Endodermal cell (in vitro differentiated cells): ENCODE measurements at regions not wholly inside any gene's neighbourhood (a gene's known extent, or its start where the extent isn't known, plus 50 kb on each side); places are given as distances from the start of the nearest gene placed in this dataset.

Experiments
- DNase-seq: peaks from one replicate; pipeline ENCODE4 v3.0.0-alpha.2; 2017
- H3K27ac ChIP-seq: 2 replicates; pipeline ENCODE4 v1.5.1; 2013; ENCODE audit warnings: mild to moderate bottlenecking, low read depth, low read length, moderate library complexity
- H3K27me3 ChIP-seq: 2 replicates; pipeline ENCODE4 v1.6.1; 2013; ENCODE audit warnings: mild to moderate bottlenecking, low read length, moderate library complexity; ENCODE audit not compliant: insufficient read depth, control insufficient read depth, poor library complexity, severe bottlenecking
- H3K36me3 ChIP-seq: 2 replicates; pipeline ENCODE4 v1.7.0; 2013; ENCODE audit warnings: mild to moderate bottlenecking, low read length, moderate library complexity; ENCODE audit not compliant: control insufficient read depth, insufficient read depth
- H3K4me1 ChIP-seq: one replicate; pipeline ENCODE4 v1.7.0; 2013; ENCODE audit warnings: low read length; ENCODE audit not compliant: control insufficient read depth, insufficient read depth
- H3K4me3 ChIP-seq: 2 replicates; pipeline ENCODE4 v1.5.1; 2013; ENCODE audit warnings: mild to moderate bottlenecking, low read length, moderate library complexity
- H3K9ac ChIP-seq: 2 replicates; pipeline ENCODE4 v1.6.1; 2013; ENCODE audit warnings: mild to moderate bottlenecking, low read length, moderate library complexity; ENCODE audit not compliant: poor library complexity, severe bottlenecking; ENCODE audit errors: extremely low read depth
- H3K9me3 ChIP-seq: 2 replicates; pipeline ENCODE4 v1.6.1; 2013; ENCODE audit warnings: mild to moderate bottlenecking, low read length, moderate library complexity; ENCODE audit not compliant: control insufficient read depth
- H3K27ac Mint-ChIP-seq: 2 replicates; pipeline ENCODE4 v1.8.0; 2020; ENCODE audit warnings: mixed read lengths
- H3K27me3 Mint-ChIP-seq: 2 replicates; pipeline ENCODE4 v1.8.0; 2021; ENCODE audit warnings: mild to moderate bottlenecking, mixed read lengths; ENCODE audit not compliant: insufficient read depth
- H3K36me3 Mint-ChIP-seq: 2 replicates; pipeline ENCODE4 v1.8.0; 2020; ENCODE audit warnings: low read depth, mixed read lengths
- H3K4me1 Mint-ChIP-seq: 2 replicates; pipeline ENCODE4 v1.8.0; 2020; ENCODE audit warnings: mixed read lengths
- H3K4me3 Mint-ChIP-seq: 2 replicates; pipeline ENCODE4 v1.8.0; 2020; ENCODE audit warnings: mild to moderate bottlenecking, moderate library complexity, mixed read lengths
- H3K9me3 Mint-ChIP-seq: 2 replicates; pipeline ENCODE4 v1.8.0; 2020; ENCODE audit warnings: mild to moderate bottlenecking, mixed read lengths
- CTCF ChIP-seq: fragments of 200-600 bp; sonication (generic); conservative IDR thresholded peaks from 2 replicates; pipeline ENCODE4 v1.5.0; 2021; ENCODE audit warnings: antibody characterized with exemption, mild to moderate bottlenecking
- WGBS, 2 experiments: methylation state at CpG; one replicate each; pipeline versions ENCODE4 v1.1.5 to v1.1.7; 2013; ENCODE audit warnings: missing lambda C conversion rate in 2 of 2, mixed read lengths in 1 of 2; ENCODE audit not compliant: insufficient coverage in 1 of 2, insufficient read length in 1 of 2; 5-methylcytosine and 5-hydroxymethylcytosine counted together

GRCh38 chr3:4225005-4225471 lies 78.1 kb upstream of the SETMAR start:
- H3K27ac Mint-ChIP-seq: no peak overlapping the region
- no peaks in the 10 kb centered on the region for H3K9me3 Mint-ChIP-seq
- peaks cover 21% of the 10 kb centered on the region for H3K27me3 Mint-ChIP-seq

GRCh38 chr3:4228295-4228694 lies 74.9 kb upstream of the SETMAR start:
- WGBS, 2 experiments: 89% methylated on average over 2 of the region's 2 CpGs; no CpG with 5 or more reads in 1 of the 2 experiments
- Mint-ChIP-seq H3K36me3 (no peaks in the 10 kb centered on the region), H3K4me3 (no peak overlapping the region), H3K9me3 (no peaks in the 10 kb centered on the region), H3K4me1 (peaks cover 18% of the 10 kb centered on the region), H3K27me3 (peaks cover 46% of the 10 kb centered on the region), H3K27ac (no peak overlapping the region)
- TF ChIP-seq CTCF: no peak
- Histone ChIP-seq H3K9ac (no peak overlapping the region), H3K4me3 (no peak overlapping the region), H3K27me3 (no peaks in the 10 kb centered on the region), H3K36me3 (no peaks in the 10 kb centered on the region), H3K4me1 (peaks cover 13% of the 10 kb centered on the region), H3K27ac (no peak overlapping the region), H3K9me3 (no peaks in the 10 kb centered on the region)
- no peak for DNase-seq

More at GRCh38 chr3:4225005-4225471, 78.1 kb upstream of the SETMAR start:
- peaks cover 13% of the 10 kb centered on the region for H3K4me1 ChIP-seq
- TF ChIP-seq CTCF: no peak
- H3K4me3 Mint-ChIP-seq: no peak overlapping the region
- no peaks in the 10 kb centered on the region for H3K36me3 Mint-ChIP-seq
- H3K27me3 ChIP-seq: no peaks in the 10 kb centered on the region
- H3K4me1 Mint-ChIP-seq: peaks cover 12% of the 10 kb centered on the region
- no peaks in the 10 kb centered on the region for H3K36me3 ChIP-seq
- H3K4me3 ChIP-seq: no peak overlapping the region
- no peak overlapping the region for H3K9ac ChIP-seq
- H3K27ac ChIP-seq: no peak overlapping the region
- DNase-seq: no peak
- H3K9me3 ChIP-seq: no peaks in the 10 kb centered on the region

- H3K9me3 Mint-ChIP-seq: no peaks in the 10 kb centered on the region
- no peak for DNase-seq
- no peaks in the 10 kb centered on the region for H3K36me3 ChIP-seq
- no peaks in the 10 kb centered on the region for H3K9me3 ChIP-seq
- H3K4me3 Mint-ChIP-seq: no peak overlapping the region
- no peak overlapping the region for H3K27ac Mint-ChIP-seq
- H3K4me3 ChIP-seq: no peak overlapping the region
- no peak for TF ChIP-seq CTCF
- WGBS, 2 experiments: 92 to 97% methylated on average over 4 of the region's 4 CpGs
- H3K9ac ChIP-seq: no peak overlapping the region
- no peaks in the 10 kb centered on the region for H3K27me3 ChIP-seq
- H3K4me1 ChIP-seq: no peaks in the 10 kb centered on the region
- peaks cover 61% of the 10 kb centered on the region for H3K27me3 Mint-ChIP-seq
- H3K27ac ChIP-seq: no peak overlapping the region
- peaks cover 13% of the 10 kb centered on the region for H3K4me1 Mint-ChIP-seq
- H3K36me3 Mint-ChIP-seq: no peaks in the 10 kb centered on the region
Observed at GRCh38 chr3:4231041-4231440, 72.1 kb upstream of the SETMAR start.
